ENCODE measurements at regions not wholly inside any gene's neighbourhood (a gene's known extent, or its start where the extent isn't known, plus 50 kb on each side); places are given as distances from the start of the nearest gene placed in this dataset.
"Not testable (repeated sequence)": the region's sequence is repeated elsewhere in the genome, so short reads cannot be mapped to it uniquely, and the experiment has no call there.

- Mint-ChIP-seq H3K36me3 (no peaks in the 10 kb centered on the region), H3K27ac (no peak overlapping the region), H3K9me3 (no peaks in the 10 kb centered on the region), H3K27me3 (no peaks in the 10 kb centered on the region), H3K4me3 (no peak overlapping the region), H3K4me1 (no peaks in the 10 kb centered on the region)
These were observed 60.2 kb downstream of the TFAP2C start for GRCh38 chr20:56689318-56689717.

DNA sequence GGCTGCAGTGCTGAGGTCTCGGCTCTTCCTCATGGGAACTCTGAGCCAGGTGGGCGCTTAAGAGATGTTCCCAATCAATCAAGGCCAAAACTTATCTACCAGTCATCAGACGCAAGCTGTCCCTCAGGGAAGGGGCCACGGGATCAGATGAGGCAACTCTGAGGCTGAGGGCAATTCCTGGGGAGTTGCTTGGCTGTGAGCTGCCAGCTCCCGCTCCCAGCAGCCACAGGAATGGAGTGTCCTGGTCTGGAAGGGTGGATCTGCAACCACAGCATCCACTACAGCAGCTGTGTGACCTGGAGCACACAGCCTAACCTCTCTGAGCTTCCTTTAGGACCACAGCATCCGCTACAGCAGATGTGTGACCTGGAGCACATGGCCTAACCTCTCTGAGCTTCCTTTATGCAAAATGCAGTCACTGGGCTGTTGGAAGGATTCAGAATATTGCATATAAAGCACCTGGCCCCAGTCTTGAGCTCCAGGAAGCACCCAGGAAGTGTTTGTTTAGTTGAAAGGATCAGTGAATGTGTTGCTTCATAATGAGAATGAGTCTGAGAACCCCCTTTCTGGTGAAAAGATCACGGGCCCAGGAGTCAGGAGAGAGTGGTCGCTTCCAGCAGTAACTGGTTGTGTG is 60.9 kb downstream of the TFAP2C start:
- no peaks in the 10 kb centered on the region for H3K9me3 Mint-ChIP-seq
- H3K4me1 Mint-ChIP-seq: no peaks in the 10 kb centered on the region
- no peak overlapping the region for H3K4me3 Mint-ChIP-seq
- H3K27me3 Mint-ChIP-seq: no peaks in the 10 kb centered on the region
- H3K36me3 Mint-ChIP-seq: no peaks in the 10 kb centered on the region
- H3K27ac Mint-ChIP-seq: no peak overlapping the region

DNA sequence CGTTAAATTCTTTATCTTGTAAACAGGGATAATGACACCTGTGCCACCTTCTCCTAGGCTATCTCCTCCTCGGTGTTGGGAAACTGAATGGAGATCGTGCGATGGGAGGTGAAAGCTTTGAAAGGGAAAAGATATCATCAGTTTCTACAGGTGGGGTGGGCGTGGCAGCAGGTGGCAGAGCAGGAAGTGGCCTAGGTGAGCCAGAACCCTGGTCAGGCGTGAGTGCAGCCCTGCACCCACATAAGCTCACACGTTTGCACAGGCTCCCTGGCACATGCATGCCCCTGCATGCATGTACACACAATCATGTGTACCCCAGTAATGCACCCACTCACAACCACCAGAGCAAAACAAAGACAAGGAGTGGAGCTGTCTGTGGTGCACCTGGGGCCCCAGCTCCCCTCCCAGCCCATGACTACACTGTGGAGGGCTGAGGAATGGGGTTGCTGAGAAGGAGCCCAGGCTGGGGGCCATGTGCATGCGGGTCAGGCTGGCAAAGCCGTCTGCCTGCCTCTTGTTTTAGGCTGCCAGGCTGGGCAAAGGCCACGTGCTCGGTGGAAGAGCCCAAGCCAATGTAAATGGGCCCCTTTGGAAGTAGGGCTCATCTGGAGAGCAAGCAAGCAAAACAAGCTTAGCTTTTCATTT is 61.5 kb downstream of the TFAP2C start:
- Mint-ChIP-seq H3K4me3 (no peak overlapping the region), H3K27ac (no peak overlapping the region), H3K27me3 (no peaks in the 10 kb centered on the region), H3K9me3 (no peaks in the 10 kb centered on the region), H3K36me3 (no peaks in the 10 kb centered on the region), H3K4me1 (no peaks in the 10 kb centered on the region)

- H3K4me1 Mint-ChIP-seq: no peaks in the 10 kb centered on the region
- no peak overlapping the region for H3K4me3 Mint-ChIP-seq
- no peaks in the 10 kb centered on the region for H3K9me3 Mint-ChIP-seq
- no peak overlapping the region for H3K27ac Mint-ChIP-seq
- no peaks in the 10 kb centered on the region for H3K27me3 Mint-ChIP-seq
- no peaks in the 10 kb centered on the region for H3K36me3 Mint-ChIP-seq
These were observed 62.4 kb downstream of the TFAP2C start for GRCh38 chr20:56691325-56691998.

DNA sequence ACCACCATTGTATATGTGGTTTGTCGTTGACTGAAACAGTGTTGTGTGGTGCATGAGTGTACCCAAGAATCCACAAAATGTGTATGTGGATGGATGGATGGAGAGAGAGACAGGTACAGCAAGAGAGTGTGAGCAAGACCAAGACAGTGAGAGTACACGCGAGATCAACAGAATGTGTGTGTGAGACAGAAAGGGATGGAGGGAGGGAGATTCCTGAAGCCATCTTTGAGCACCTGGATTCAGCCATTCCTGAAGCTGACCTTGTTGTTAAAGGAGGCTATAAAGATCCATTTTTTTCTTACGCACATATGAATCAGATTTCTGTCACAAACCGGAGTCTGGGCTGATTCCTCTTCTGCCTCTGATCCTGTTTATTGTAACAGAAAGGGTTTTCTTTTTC is 64.1 kb downstream of the TFAP2C start:
- Mint-ChIP-seq H3K27me3 (no peaks in the 10 kb centered on the region), H3K27ac (no peak overlapping the region), H3K4me3 (no peak overlapping the region)

GRCh38 chr20:56697476-56697875 is 68.4 kb downstream of the TFAP2C start:
- Mint-ChIP-seq H3K36me3 (no peaks in the 10 kb centered on the region), H3K4me1 (no peaks in the 10 kb centered on the region), H3K4me3 (no peak overlapping the region), H3K27me3 (no peaks in the 10 kb centered on the region), H3K27ac (no peak overlapping the region), H3K9me3 (no peaks in the 10 kb centered on the region)

More for the DNA sequence above, 64.1 kb downstream of the TFAP2C start:
- H3K4me1 Mint-ChIP-seq: no peaks in the 10 kb centered on the region
- H3K9me3 Mint-ChIP-seq: no peaks in the 10 kb centered on the region
- no peaks in the 10 kb centered on the region for H3K36me3 Mint-ChIP-seq

GRCh38 chr20:56698297-56698696 is 69.2 kb downstream of the TFAP2C start:
- Mint-ChIP-seq H3K9me3 (no peaks in the 10 kb centered on the region), H3K4me3 (no peak overlapping the region), H3K4me1 (no peaks in the 10 kb centered on the region), H3K27me3 (no peaks in the 10 kb centered on the region), H3K36me3 (no peaks in the 10 kb centered on the region), H3K27ac (no peak overlapping the region)

DNA sequence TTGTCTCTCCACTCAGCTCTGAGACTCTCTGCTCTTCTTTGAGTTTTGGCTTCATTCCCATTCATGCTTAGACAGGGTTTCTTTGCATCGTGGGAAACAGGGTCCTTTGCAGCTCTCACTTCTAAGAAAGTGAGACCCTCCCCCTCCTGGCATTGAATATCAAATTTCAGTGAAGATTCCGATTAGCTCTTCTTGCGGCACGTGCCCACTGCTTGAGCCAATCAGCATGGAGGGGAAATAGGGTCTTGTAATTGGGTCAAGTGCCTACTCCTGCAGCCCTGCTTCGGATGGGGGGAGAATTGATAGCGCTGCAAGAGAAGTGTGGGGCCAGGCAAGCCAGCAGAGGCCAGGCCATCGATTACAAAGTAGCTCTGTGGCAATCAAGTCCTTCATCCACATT is 69.6 kb downstream of the TFAP2C start:
- H3K27me3 Mint-ChIP-seq: no peaks in the 10 kb centered on the region
- no peaks in the 10 kb centered on the region for H3K9me3 Mint-ChIP-seq
- no peaks in the 10 kb centered on the region for H3K36me3 Mint-ChIP-seq
- no peak overlapping the region for H3K27ac Mint-ChIP-seq
- H3K4me3 Mint-ChIP-seq: no peak overlapping the region
- H3K4me1 Mint-ChIP-seq: no peaks in the 10 kb centered on the region

DNA sequence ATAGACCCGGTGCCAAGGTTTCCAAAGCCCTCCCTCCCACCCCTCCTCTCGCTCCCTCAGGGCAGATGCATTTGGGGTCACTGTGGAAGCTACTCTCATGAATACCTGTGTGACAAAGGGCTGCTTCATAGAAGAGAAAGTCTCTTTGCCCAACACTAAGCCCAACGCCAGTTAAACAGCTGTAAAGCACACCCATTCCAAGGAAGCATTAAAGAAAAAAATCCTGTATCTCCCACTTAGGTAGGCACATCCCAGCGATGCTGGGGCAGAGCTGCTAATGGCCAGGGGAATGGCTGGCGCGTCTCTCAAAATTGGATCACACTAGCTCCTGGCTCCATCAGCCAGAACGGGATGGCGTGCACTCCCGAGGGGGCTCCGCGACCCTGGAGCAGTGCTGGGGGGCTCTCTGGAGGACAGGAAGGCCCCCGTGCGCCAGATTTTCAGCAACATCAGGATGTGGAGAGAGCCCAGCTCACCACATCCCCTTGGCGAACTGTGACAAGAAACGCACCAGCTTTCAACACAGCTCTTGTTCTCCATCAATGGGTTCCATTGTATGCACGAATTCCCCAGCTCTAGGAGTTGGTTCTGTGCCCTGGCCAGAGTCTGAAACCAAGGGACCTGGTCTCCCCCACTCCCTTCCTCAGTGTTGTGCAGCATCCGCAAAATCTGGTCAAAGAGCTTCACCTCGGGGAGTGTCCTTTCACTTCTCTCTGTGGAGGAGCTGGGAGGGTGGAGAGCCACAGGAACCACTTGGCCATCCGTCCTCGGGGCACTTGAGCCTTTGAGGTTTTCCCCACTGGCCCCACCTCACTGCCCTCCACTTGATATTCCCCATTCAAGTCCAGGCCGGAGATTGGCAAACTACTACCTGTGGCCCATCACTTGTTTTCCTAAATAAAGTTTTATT is 74.1 kb downstream of the TFAP2C start:
- H3K4me1 Mint-ChIP-seq: no peaks in the 10 kb centered on the region
- H3K9me3 Mint-ChIP-seq: no peaks in the 10 kb centered on the region
- no peaks in the 10 kb centered on the region for H3K36me3 Mint-ChIP-seq
- H3K27me3 Mint-ChIP-seq: no peaks in the 10 kb centered on the region
- H3K4me3 Mint-ChIP-seq: no peak overlapping the region
- H3K27ac Mint-ChIP-seq: no peak overlapping the region

DNA sequence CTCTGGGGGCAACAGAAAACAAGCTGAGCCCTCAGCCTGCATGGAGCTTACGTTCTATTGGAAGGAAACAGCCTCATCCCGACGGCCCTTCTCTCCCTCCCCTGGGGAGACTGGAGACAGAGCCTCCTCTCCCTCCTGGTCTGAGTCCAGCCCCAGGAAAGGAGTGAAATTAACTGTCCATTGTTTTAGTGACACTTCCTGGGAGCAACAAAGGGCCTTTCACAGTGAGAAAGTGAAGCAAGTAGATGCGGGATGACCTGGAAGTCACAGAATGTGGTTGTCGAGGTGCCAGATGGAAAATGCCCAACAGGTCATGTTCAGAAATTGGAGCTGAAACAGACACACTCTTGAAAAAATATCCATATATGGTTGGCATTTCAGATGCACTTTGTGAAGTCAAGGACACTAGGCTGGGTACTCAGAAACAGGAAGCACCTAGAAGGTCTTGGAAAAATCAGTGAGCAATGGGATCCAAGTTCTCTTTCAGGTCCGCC is 77.8 kb downstream of the TFAP2C start:
- H3K36me3 Mint-ChIP-seq: no peaks in the 10 kb centered on the region
- H3K4me1 Mint-ChIP-seq: no peaks in the 10 kb centered on the region
- no peaks in the 10 kb centered on the region for H3K9me3 Mint-ChIP-seq
- H3K27ac Mint-ChIP-seq: no peak overlapping the region
- H3K4me3 Mint-ChIP-seq: no peak overlapping the region
- H3K27me3 Mint-ChIP-seq: peaks cover 3% of the 10 kb centered on the region

DNA sequence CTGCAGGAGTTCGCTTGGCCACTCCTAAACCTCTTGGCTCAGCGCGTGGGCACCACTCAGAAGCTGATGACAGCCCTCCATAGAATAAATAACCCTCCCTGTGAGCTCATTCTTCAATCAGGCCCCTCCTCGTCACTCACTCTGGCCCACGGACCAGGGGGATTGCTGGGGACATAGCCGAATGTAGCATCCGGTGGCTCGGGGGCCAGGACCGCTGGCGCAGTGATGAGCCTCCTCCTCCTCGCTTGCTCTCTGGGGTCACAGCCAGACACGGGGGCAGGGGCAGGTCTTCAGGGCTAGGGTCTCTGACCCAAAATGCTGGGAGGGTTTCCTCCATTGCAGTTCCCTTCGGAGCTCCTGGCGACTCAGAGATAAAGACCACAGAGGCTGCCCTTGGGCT is 79.9 kb downstream of the TFAP2C start:
- Mint-ChIP-seq H3K27me3 (peaks cover 5% of the 10 kb centered on the region), H3K27ac (no peak overlapping the region)

GRCh38 chr20:56710125-56710524 is 81.0 kb downstream of the TFAP2C start:
- no peak overlapping the region for H3K27ac Mint-ChIP-seq
- no peak overlapping the region for H3K4me3 Mint-ChIP-seq
- H3K4me1 Mint-ChIP-seq: no peaks in the 10 kb centered on the region
- H3K27me3 Mint-ChIP-seq: peaks cover 6% of the 10 kb centered on the region
- no peaks in the 10 kb centered on the region for H3K9me3 Mint-ChIP-seq
- H3K36me3 Mint-ChIP-seq: no peaks in the 10 kb centered on the region

More for the DNA sequence above, 79.9 kb downstream of the TFAP2C start:
- H3K9me3 Mint-ChIP-seq: no peaks in the 10 kb centered on the region
- no peak overlapping the region for H3K4me3 Mint-ChIP-seq
- no peaks in the 10 kb centered on the region for H3K36me3 Mint-ChIP-seq
- no peaks in the 10 kb centered on the region for H3K4me1 Mint-ChIP-seq

- not testable (repeated sequence) for H3K36me3 Mint-ChIP-seq, H3K9me3 Mint-ChIP-seq, H3K4me3 Mint-ChIP-seq, H3K27me3 Mint-ChIP-seq, H3K27ac Mint-ChIP-seq, H3K4me1 Mint-ChIP-seq
These were observed 81.5 kb downstream of the TFAP2C start for GRCh38 chr20:56710577-56710976.

DNA sequence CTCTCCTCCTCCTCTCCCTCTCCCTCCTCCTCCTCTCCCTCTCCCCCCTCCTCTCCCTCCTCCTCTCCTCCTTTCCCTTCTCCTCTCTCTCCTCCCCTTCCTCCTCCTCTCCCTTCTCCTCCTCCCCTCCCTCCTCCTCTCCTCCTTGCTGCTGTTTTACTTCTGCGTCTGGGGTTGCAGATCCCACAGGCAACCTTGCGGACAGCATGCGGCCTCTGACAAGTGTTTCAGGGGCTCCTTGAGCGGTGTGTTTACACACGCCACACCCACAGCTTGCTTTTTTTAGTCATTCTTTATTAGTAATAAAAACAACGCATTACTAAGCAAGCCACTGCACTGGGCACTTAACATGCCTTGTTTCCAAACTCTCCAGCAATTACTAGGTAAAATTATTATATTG is 81.9 kb downstream of the TFAP2C start:
- Mint-ChIP-seq H3K36me3 (no peaks in the 10 kb centered on the region), H3K4me3 (no peak overlapping the region), H3K4me1 (no peaks in the 10 kb centered on the region), H3K27ac (no peak overlapping the region), H3K27me3 (peaks cover 10% of the 10 kb centered on the region), H3K9me3 (no peaks in the 10 kb centered on the region)

DNA sequence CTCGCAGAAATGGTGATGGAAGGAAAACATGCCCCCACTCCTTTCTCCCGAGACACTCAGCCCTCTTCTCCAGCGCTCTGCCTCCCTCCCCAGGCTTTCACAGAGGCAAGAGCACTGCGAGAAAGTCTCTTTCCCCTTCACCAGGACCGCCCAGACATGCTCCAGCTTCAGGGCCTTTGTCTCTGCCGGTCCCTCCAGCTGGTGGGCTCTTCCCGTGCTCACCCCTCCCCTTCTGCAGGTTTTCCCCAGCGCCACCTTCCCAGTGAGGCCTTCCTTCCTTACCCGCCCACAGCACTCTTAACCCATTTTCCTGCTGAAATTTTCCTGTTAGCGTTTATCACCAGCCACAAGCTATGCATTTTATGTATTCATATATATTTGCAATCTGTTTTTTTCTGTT is 86.2 kb downstream of the TFAP2C start:
- no peaks in the 10 kb centered on the region for H3K9me3 Mint-ChIP-seq
- H3K27ac Mint-ChIP-seq: no peak overlapping the region
- H3K4me3 Mint-ChIP-seq: no peak overlapping the region
- no peaks in the 10 kb centered on the region for H3K4me1 Mint-ChIP-seq
- H3K27me3 Mint-ChIP-seq: peaks cover 10% of the 10 kb centered on the region
- no peaks in the 10 kb centered on the region for H3K36me3 Mint-ChIP-seq
